PC-9 (cell line): ENCODE measurements at regions not wholly inside any gene's neighbourhood (a gene's known extent, or its start where the extent isn't known, plus 50 kb on each side); places are given as distances from the start of the nearest gene placed in this dataset.

Source experiments
- BruUV-seq: library from RNA; stranded (reverse); fragments of 400-500 nt; replicated peaks from 2 replicates; lab custom pipeline; 2021; lab: Mats Ljungman, UMichigan
- CTCF ChIA-PET: fragments of 300-600 bp; sonication (Branson Sonifier 250); formaldehyde crosslinking; loops from one replicate; lab custom pipeline; 2022; ENCODE audit warnings: antibody characterized with exemption; lab: Charles Lee
- POLR2A ChIA-PET: fragments of 300-600 bp; sonication (Branson Sonifier 250); formaldehyde crosslinking; loops from one replicate; lab custom pipeline; 2022; ENCODE audit warnings: antibody characterized with exemption; ENCODE audit not compliant: unreplicated experiment; lab: Charles Lee
- DNase-seq, 2 experiments: peaks; one replicate each; pipeline versions ENCODE4 v3.0.0 to v3.0.0-alpha.2; 2015 to 2022; ENCODE audit warnings: mixed read lengths in 1 of 2
- H2AFZ ChIP-seq: fragments of 200-600 bp; sonication (generic); 2 replicates; pipeline ENCODE4 v1.8.1; 2017; ENCODE audit warnings: antibody characterized with exemption
- H3F3A ChIP-seq: fragments of 200-600 bp; sonication (generic); 2 replicates; pipeline ENCODE4 v1.8.1; 2017; ENCODE audit warnings: antibody characterized with exemption, mild to moderate bottlenecking, low read depth; ENCODE audit not compliant: insufficient read depth
- H3K27ac ChIP-seq: fragments of 200-600 bp; sonication (generic); 2 replicates; pipeline ENCODE4 v1.6.1; 2016; ENCODE audit warnings: mixed run types
- H3K27me3 ChIP-seq: fragments of 200-600 bp; sonication (generic); 2 replicates; pipeline ENCODE4 v1.6.1; 2016; ENCODE audit warnings: low read depth, mixed run types; ENCODE audit not compliant: insufficient read depth
- H3K36me3 ChIP-seq: fragments of 200-600 bp; sonication (generic); 2 replicates; pipeline ENCODE4 v1.6.1; 2016; ENCODE audit warnings: low read depth, mixed run types
- H3K4me1 ChIP-seq: fragments of 200-600 bp; sonication (generic); replicated peaks from 2 replicates; pipeline ENCODE4 v1.6.1; 2016; ENCODE audit warnings: mixed run types; ENCODE audit not compliant: insufficient read depth
- H3K4me2 ChIP-seq: fragments of 200-600 bp; sonication (generic); 2 replicates; pipeline ENCODE4 v1.6.1; 2017; ENCODE audit warnings: mixed run types
- H3K4me3 ChIP-seq: fragments of 200-600 bp; sonication (generic); 2 replicates; pipeline ENCODE4 v1.6.1; 2016; ENCODE audit warnings: mixed run types
- H3K79me2 ChIP-seq: fragments of 200-600 bp; sonication (generic); 2 replicates; pipeline ENCODE4 v1.6.1; 2017; ENCODE audit warnings: low read depth, mixed run types
- H3K9me2 ChIP-seq: fragments of 200-600 bp; sonication (generic); 2 replicates; pipeline ENCODE4 v1.8.1; 2017; ENCODE audit warnings: mild to moderate bottlenecking; ENCODE audit not compliant: insufficient read depth
- H3K9me3 ChIP-seq: fragments of 200-600 bp; sonication (generic); 2 replicates; pipeline ENCODE4 v1.8.1; 2016; ENCODE audit warnings: low read depth; ENCODE audit not compliant: insufficient read depth
- H4K20me1 ChIP-seq: fragments of 200-600 bp; sonication (generic); 2 replicates; pipeline ENCODE4 v1.8.1; 2017; ENCODE audit not compliant: insufficient read depth
- CTCF ChIP-seq: fragments of 200-600 bp; sonication (generic); conservative IDR thresholded peaks from 2 replicates; pipeline ENCODE4 v1.6.1; 2017; ENCODE audit warnings: mixed run types, antibody characterized with exemption, mild to moderate bottlenecking, moderate library complexity
- EZH2 ChIP-seq: fragments of 200-600 bp; sonication (generic); IDR thresholded peaks from 2 replicates; pipeline ENCODE4 v1.8.0; 2017; ENCODE audit warnings: antibody characterized with exemption, low read depth
- intact Hi-C: fragments of 100-400 bp; cut with micrococcal nuclease; formaldehyde crosslinking; loops from one replicate; pipeline ENCODE4 v1.10.0; 2022; ENCODE audit not compliant: unreplicated experiment

GRCh38 chr5:99460701-99461100 lies 531.9 kb upstream of the CHD1 start:
- H4K20me1 ChIP-seq: no peaks in the 10 kb centered on the region; the same call in 1 of the 2 replicates
- no peak overlapping the region for H2AFZ ChIP-seq
- H3K4me1 ChIP-seq: no peaks in the 10 kb centered on the region
- no peaks in the 10 kb centered on the region for H3K36me3 ChIP-seq
- no TSS peak for BruUV-seq
- ChIA-PET CTCF (no interaction called here), POLR2A (no interaction called here)
- H3K4me3 ChIP-seq: no peak overlapping the region
- no peaks in the 10 kb centered on the region for H3K9me2 ChIP-seq
- intact Hi-C loops: no loop called here
- TF ChIP-seq EZH2: no peak
- no peak for TF ChIP-seq CTCF
- H3K27me3 ChIP-seq: no peaks in the 10 kb centered on the region
- no peaks in the 10 kb centered on the region for H3K9me3 ChIP-seq
- no peaks in the 10 kb centered on the region for H3F3A ChIP-seq
- H3K4me2 ChIP-seq: no peak overlapping the region
- no peak for DNase-seq
- H3K27ac ChIP-seq: no peak overlapping the region
- H3K79me2 ChIP-seq: no peaks in the 10 kb centered on the region

- H3K4me2 ChIP-seq: no peak overlapping the region
- POLR2A ChIA-PET: no interaction called here
- no peak overlapping the region for H2AFZ ChIP-seq
- DNase-seq: no peak
- no peak overlapping the region for H3K27ac ChIP-seq
- intact Hi-C loops: no loop called here
- no peaks in the 10 kb centered on the region for H4K20me1 ChIP-seq
- CTCF ChIA-PET: no interaction called here
- TF ChIP-seq EZH2 (no peak), CTCF (no peak)
- no peak overlapping the region for H3K4me3 ChIP-seq
- no peaks in the 10 kb centered on the region for H3K9me3 ChIP-seq
- BruUV-seq: no TSS peak
- no peaks in the 10 kb centered on the region for H3K36me3 ChIP-seq
- H3K4me1 ChIP-seq: no peaks in the 10 kb centered on the region
- no peaks in the 10 kb centered on the region for H3F3A ChIP-seq
- no peaks in the 10 kb centered on the region for H3K9me2 ChIP-seq
- no peaks in the 10 kb centered on the region for H3K79me2 ChIP-seq
- H3K27me3 ChIP-seq: no peaks in the 10 kb centered on the region
Observed at GRCh38 chr5:99453196-99453595, 524.4 kb upstream of the CHD1 start.

GRCh38 chr5:99449786-99450185 lies 521.0 kb upstream of the CHD1 start:
- TF ChIP-seq EZH2 (no peak), CTCF (no peak)
- ChIA-PET POLR2A (no interaction called here), CTCF (no interaction called here)
- Histone ChIP-seq H3K9me2 (no peaks in the 10 kb centered on the region), H3F3A (no peaks in the 10 kb centered on the region), H2AFZ (no peak overlapping the region), H3K27ac (no peak overlapping the region), H4K20me1 (no peaks in the 10 kb centered on the region), H3K27me3 (no peaks in the 10 kb centered on the region), H3K36me3 (no peaks in the 10 kb centered on the region), H3K4me2 (no peak overlapping the region), H3K9me3 (no peaks in the 10 kb centered on the region), H3K4me1 (no peaks in the 10 kb centered on the region), H3K79me2 (no peaks in the 10 kb centered on the region), H3K4me3 (no peak overlapping the region)
- no peak for DNase-seq
- intact Hi-C loops: no loop called here
- no TSS peak for BruUV-seq
